GM23338 (cell line): ENCODE measurements at regions not wholly inside any gene's neighbourhood (a gene's known extent, or its start where the extent isn't known, plus 50 kb on each side); places are given as distances from the start of the nearest gene placed in this dataset.

Source experiments
- CREB1 ChIP-seq: fragments of 250-450 bp; sonication (Bioruptor Pico); IDR thresholded peaks from 2 replicates; pipeline ENCODE4 v1.5.0; 2020; ENCODE audit warnings: low read depth, mild to moderate bottlenecking, moderate library complexity
- CTCF ChIP-seq, 2 experiments: fragments of 200-600 bp in 1 of 2; sonication (generic) in 1 of 2; conservative IDR thresholded peaks; 2 replicates each; pipeline versions ENCODE4 v1.5.1 to v1.6.1; 2016 to 2017; ENCODE audit warnings: antibody characterized with exemption in 2 of 2, low read depth in 2 of 2, mild to moderate bottlenecking in 2 of 2, moderate library complexity in 1 of 2
- ETS1 ChIP-seq: IDR thresholded peaks from 2 replicates; pipeline ENCODE4 v1.6.1; 2016; ENCODE audit warnings: antibody characterized with exemption
- EZH2 ChIP-seq: fragments of 200-600 bp; sonication (generic); IDR thresholded peaks from one replicate; pipeline ENCODE4 v1.8.0; 2017; ENCODE audit warnings: antibody characterized with exemption, mild to moderate bottlenecking, low read depth; ENCODE audit not compliant: unreplicated experiment
- EZH2phosphoT487 ChIP-seq: fragments of 200-600 bp; sonication (generic); IDR thresholded peaks from one replicate; pipeline ENCODE4 v1.8.1; 2018; ENCODE audit warnings: antibody characterized with exemption; ENCODE audit not compliant: unreplicated experiment
- JUNB ChIP-seq: IDR thresholded peaks from one replicate; pipeline ENCODE4 v1.6.1; 2016; ENCODE audit warnings: antibody characterized with exemption; ENCODE audit not compliant: unreplicated experiment
- NANOG ChIP-seq: IDR thresholded peaks from 2 replicates; pipeline ENCODE4 v1.6.1; 2016; ENCODE audit warnings: antibody characterized with exemption, borderline replicate concordance
- POLR2AphosphoS5 ChIP-seq: IDR thresholded peaks from 2 replicates; pipeline ENCODE4 v1.6.1; 2016; ENCODE audit warnings: antibody characterized with exemption, low read depth
- REST ChIP-seq: IDR thresholded peaks from one replicate; pipeline ENCODE4 v1.6.1; 2018; ENCODE audit warnings: antibody characterized with exemption; ENCODE audit not compliant: unreplicated experiment
- ZNF331 ChIP-seq: fragments of 250-450 bp; sonication (Bioruptor Pico); IDR thresholded peaks from 2 replicates; pipeline ENCODE4 v1.5.0; 2020; ENCODE audit warnings: low read depth, mild to moderate bottlenecking, moderate library complexity

- TF ChIP-seq CTCF (conservative IDR thresholded peaks at IDR 0.05; ENCODE audit: low read depth in 2 of 2), result no peak
- TF ChIP-seq REST, result no peak
- no peak for TF ChIP-seq POLR2AphosphoS5
- TF ChIP-seq ETS1, result no peak
- no peak for TF ChIP-seq EZH2
- TF ChIP-seq JUNB, result no peak
- TF ChIP-seq EZH2phosphoT487, result no peak
- TF ChIP-seq CREB1, result no peak
- TF ChIP-seq NANOG, result no peak
- no peak for TF ChIP-seq ZNF331 (CRISPR knock-in tag)
Observed at GRCh38 chr3:186458306-186459107, 85.7 kb downstream of the CRYGS start.
